H9 (cell line): ENCODE measurements at regions not wholly inside any gene's neighbourhood (a gene's known extent, or its start where the extent isn't known, plus 50 kb on each side); places are given as distances from the start of the nearest gene placed in this dataset.

ENCODE experiments used
- DNase-seq: peaks from one replicate; pipeline ENCODE4 v3.0.0-alpha.2; 2017
- H2AFZ ChIP-seq: one replicate; pipeline ENCODE4 v1.6.1; 2013; ENCODE audit warnings: mild to moderate bottlenecking, low read length, control low read depth, moderate library complexity
- H2AK5ac ChIP-seq: 2 replicates; pipeline ENCODE4 v1.6.1; 2013; ENCODE audit warnings: low read length, control low read depth, mixed read lengths; ENCODE audit not compliant: insufficient read length
- H2BK120ac ChIP-seq: one replicate; pipeline ENCODE4 v1.6.1; 2013; ENCODE audit warnings: low read depth, mild to moderate bottlenecking, low read length, control low read depth, inconsistent platforms; ENCODE audit not compliant: poor library complexity, severe bottlenecking
- H2BK12ac ChIP-seq: 2 replicates; pipeline ENCODE4 v1.6.1; 2013; ENCODE audit warnings: low read length, control low read depth, mixed read lengths, low read depth; ENCODE audit not compliant: insufficient read length
- H2BK15ac ChIP-seq: 2 replicates; pipeline ENCODE4 v1.6.1; 2013; ENCODE audit warnings: low read depth, low read length, control low read depth
- H2BK20ac ChIP-seq: one replicate; pipeline ENCODE4 v1.6.1; 2013; ENCODE audit warnings: low read depth, mild to moderate bottlenecking, low read length, control low read depth, inconsistent platforms; ENCODE audit not compliant: poor library complexity, severe bottlenecking
- H2BK5ac ChIP-seq: 2 replicates; pipeline ENCODE4 v1.6.1; 2013; ENCODE audit warnings: low read length, control low read depth, mixed read lengths; ENCODE audit not compliant: insufficient read length
- H3K14ac ChIP-seq: 2 replicates; pipeline ENCODE4 v1.6.1; 2013; ENCODE audit warnings: low read length, control low read depth; ENCODE audit not compliant: insufficient read depth
- H3K18ac ChIP-seq: 2 replicates; pipeline ENCODE4 v1.6.1; 2013; ENCODE audit warnings: low read depth, mild to moderate bottlenecking, mixed read lengths, low read length, control low read depth; ENCODE audit not compliant: insufficient read length
- H3K23ac ChIP-seq: 2 replicates; pipeline ENCODE4 v1.6.1; 2013; ENCODE audit warnings: low read length, control low read depth, mixed read lengths, low read depth; ENCODE audit not compliant: insufficient read length
- H3K23me2 ChIP-seq: 2 replicates; pipeline ENCODE4 v1.6.1; 2013; ENCODE audit warnings: low read depth, mild to moderate bottlenecking, mixed read lengths, low read length, control low read depth; ENCODE audit not compliant: insufficient read length, poor library complexity, severe bottlenecking
- H3K27ac ChIP-seq: 2 replicates; pipeline ENCODE4 v1.5.1; 2013; ENCODE audit warnings: low read length, control low read depth, mixed read lengths, low read depth; ENCODE audit not compliant: insufficient read length
- H3K27me3 ChIP-seq: 2 replicates; pipeline ENCODE4 v1.6.1; 2013; ENCODE audit warnings: low read length, control low read depth, inconsistent platforms; ENCODE audit not compliant: insufficient read depth
- H3K4ac ChIP-seq: 2 replicates; pipeline ENCODE4 v1.6.1; 2013; ENCODE audit warnings: low read depth, mild to moderate bottlenecking, control low read depth, inconsistent platforms, low read length, moderate library complexity
- H3K4me1 ChIP-seq: 2 replicates; pipeline ENCODE4 v1.6.1; 2013; ENCODE audit warnings: low read length, control low read depth, inconsistent platforms; ENCODE audit not compliant: insufficient read depth
- H3K4me2 ChIP-seq: 2 replicates; pipeline ENCODE4 v1.6.1; 2013; ENCODE audit warnings: low read length, control low read depth, mixed read lengths; ENCODE audit not compliant: insufficient read length, insufficient read depth
- H3K56ac ChIP-seq: 2 replicates; pipeline ENCODE4 v1.6.1; 2013; ENCODE audit warnings: low read depth, mild to moderate bottlenecking, mixed read lengths, low read length, control low read depth; ENCODE audit not compliant: insufficient read length
- H3K79me1 ChIP-seq: 2 replicates; pipeline ENCODE4 v1.6.1; 2013; ENCODE audit warnings: low read depth, mild to moderate bottlenecking, moderate library complexity, low read length, control low read depth, inconsistent platforms; ENCODE audit not compliant: insufficient read depth, poor library complexity, severe bottlenecking
- H3K79me2 ChIP-seq: 2 replicates; pipeline ENCODE4 v1.6.1; 2013; ENCODE audit warnings: low read length, control low read depth, inconsistent platforms; ENCODE audit not compliant: insufficient read depth
- H3K9ac ChIP-seq: 2 replicates; pipeline ENCODE4 v1.6.1; 2013; ENCODE audit warnings: low read length, control low read depth, mixed read lengths; ENCODE audit not compliant: insufficient read length; ENCODE audit errors: extremely low read depth
- H3K9me3 ChIP-seq: one replicate; pipeline ENCODE4 v1.6.1; 2013; ENCODE audit warnings: low read depth, low read length, inconsistent platforms; ENCODE audit not compliant: control insufficient read depth
- H3T11ph ChIP-seq: one replicate; pipeline ENCODE4 v1.6.1; 2013; ENCODE audit warnings: mild to moderate bottlenecking, low read length, control low read depth, inconsistent platforms
- H4K20me1 ChIP-seq: one replicate; pipeline ENCODE4 v1.6.1; 2013; ENCODE audit not compliant: control insufficient read depth, insufficient read length, insufficient read depth
- H4K5ac ChIP-seq: 2 replicates; pipeline ENCODE4 v1.6.1; 2013; ENCODE audit warnings: low read depth, mild to moderate bottlenecking, mixed read lengths, low read length, control low read depth; ENCODE audit not compliant: insufficient read length
- H4K8ac ChIP-seq: replicated peaks from 2 replicates; pipeline ENCODE4 v1.6.1; 2013; ENCODE audit warnings: low read length, control low read depth, mixed read lengths, low read depth; ENCODE audit not compliant: insufficient read length
- H4K91ac ChIP-seq: 2 replicates; pipeline ENCODE4 v1.6.1; 2013; ENCODE audit warnings: low read depth, mild to moderate bottlenecking, moderate library complexity, mixed read lengths, low read length, control low read depth; ENCODE audit not compliant: insufficient read length
- H3K27ac Mint-ChIP-seq, 3 experiments: 2 replicates in 2 of 3; 3 replicates in 1 of 3; pipeline ENCODE4 v1.8.0; 2020 to 2021; ENCODE audit warnings: mixed read lengths in 3 of 3, mild to moderate bottlenecking in 1 of 3, moderate library complexity in 1 of 3
- H3K27me3 Mint-ChIP-seq: 2 replicates; pipeline ENCODE4 v1.8.0; 2021; ENCODE audit warnings: low read depth, mild to moderate bottlenecking, moderate library complexity, mixed read lengths
- H3K36me3 Mint-ChIP-seq, 3 experiments: 2 replicates in 2 of 3; 3 replicates in 1 of 3; pipeline ENCODE4 v1.8.0; 2020 to 2021; ENCODE audit warnings: low read depth in 3 of 3, mixed read lengths in 3 of 3; ENCODE audit not compliant: insufficient read depth in 1 of 3
- H3K4me1 Mint-ChIP-seq, 2 experiments: 2 replicates each; pipeline ENCODE4 v1.8.0; 2020; ENCODE audit warnings: mixed read lengths in 2 of 2
- H3K4me3 Mint-ChIP-seq, 2 experiments: 2 replicates in 1 of 2; 3 replicates in 1 of 2; pipeline ENCODE4 v1.8.0; 2020 to 2021; ENCODE audit warnings: mild to moderate bottlenecking in 2 of 2, mixed read lengths in 2 of 2, moderate library complexity in 1 of 2
- H3K9me3 Mint-ChIP-seq, 2 experiments: 2 replicates in 1 of 2; 3 replicates in 1 of 2; pipeline ENCODE4 v1.8.0; 2020; ENCODE audit warnings: mild to moderate bottlenecking in 2 of 2, mixed read lengths in 2 of 2, moderate library complexity in 1 of 2
- TF ChIP-seq, protein P1 (sequence below): fragments of 200-600 bp; sonication (generic); conservative IDR thresholded peaks from 3 replicates; pipeline ENCODE4 v1.8.0; 2021; ENCODE audit warnings: antibody characterized with exemption, mild to moderate bottlenecking

- H4K8ac ChIP-seq = no peak overlapping the region
- H3K14ac ChIP-seq = no peak overlapping the region
- no peak overlapping the region for H3K27ac ChIP-seq
- H3K9me3 Mint-ChIP-seq = peaks cover 4 to 13% of the 10 kb centered on the region in 2 experiments; a peak in 3 of 5 replicates
- H3K56ac ChIP-seq = no peak overlapping the region
- no peak overlapping the region for H2BK15ac ChIP-seq
- H3K23me2 ChIP-seq = no peaks in the 10 kb centered on the region
- H2AK5ac ChIP-seq = no peak overlapping the region
- no peak overlapping the region for H3K23ac ChIP-seq
- H2BK5ac ChIP-seq = no peak overlapping the region
- no peak overlapping the region for H3K18ac ChIP-seq
- no peak overlapping the region for H3K9ac ChIP-seq
- no peak overlapping the region for H4K5ac ChIP-seq
- H3K27me3 ChIP-seq = no peaks in the 10 kb centered on the region
- H3K79me2 ChIP-seq = no peaks in the 10 kb centered on the region
- no peak for DNase-seq
- TF ChIP-seq, protein P1, sequence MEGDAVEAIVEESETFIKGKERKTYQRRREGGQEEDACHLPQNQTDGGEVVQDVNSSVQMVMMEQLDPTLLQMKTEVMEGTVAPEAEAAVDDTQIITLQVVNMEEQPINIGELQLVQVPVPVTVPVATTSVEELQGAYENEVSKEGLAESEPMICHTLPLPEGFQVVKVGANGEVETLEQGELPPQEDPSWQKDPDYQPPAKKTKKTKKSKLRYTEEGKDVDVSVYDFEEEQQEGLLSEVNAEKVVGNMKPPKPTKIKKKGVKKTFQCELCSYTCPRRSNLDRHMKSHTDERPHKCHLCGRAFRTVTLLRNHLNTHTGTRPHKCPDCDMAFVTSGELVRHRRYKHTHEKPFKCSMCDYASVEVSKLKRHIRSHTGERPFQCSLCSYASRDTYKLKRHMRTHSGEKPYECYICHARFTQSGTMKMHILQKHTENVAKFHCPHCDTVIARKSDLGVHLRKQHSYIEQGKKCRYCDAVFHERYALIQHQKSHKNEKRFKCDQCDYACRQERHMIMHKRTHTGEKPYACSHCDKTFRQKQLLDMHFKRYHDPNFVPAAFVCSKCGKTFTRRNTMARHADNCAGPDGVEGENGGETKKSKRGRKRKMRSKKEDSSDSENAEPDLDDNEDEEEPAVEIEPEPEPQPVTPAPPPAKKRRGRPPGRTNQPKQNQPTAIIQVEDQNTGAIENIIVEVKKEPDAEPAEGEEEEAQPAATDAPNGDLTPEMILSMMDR = no peak
- peaks cover 3 to 7% of the 10 kb centered on the region in 2 experiments for H3K4me1 Mint-ChIP-seq
- no peak overlapping the region for H2BK12ac ChIP-seq
- H3K36me3 Mint-ChIP-seq = peaks cover 0 to 6% (median 0%) of the 10 kb centered on the region in 3 experiments; a peak in 4 of 7 replicates
- no peak overlapping the region for H2AFZ ChIP-seq
- H3K4me2 ChIP-seq = no peak overlapping the region
- no peak overlapping the region for H4K91ac ChIP-seq
- H3K79me1 ChIP-seq = no peaks in the 10 kb centered on the region
- no peaks in the 10 kb centered on the region for H3K9me3 ChIP-seq
- H3K27me3 Mint-ChIP-seq = no peaks in the 10 kb centered on the region
- no peak overlapping the region for H3K4me3 Mint-ChIP-seq
- H4K20me1 ChIP-seq = no peaks in the 10 kb centered on the region
- H3K4me1 ChIP-seq = no peaks in the 10 kb centered on the region
- no peak overlapping the region for H2BK20ac ChIP-seq
- no peak overlapping the region for H2BK120ac ChIP-seq
- H3K4ac ChIP-seq = no peak overlapping the region
- H3T11ph ChIP-seq = no peak overlapping the region
- no peak overlapping the region for H3K27ac Mint-ChIP-seq
Observed at GRCh38 chr2:83915381-83915780, 543.7 kb downstream of the SUCLG1 start.
